ENCODE measurements at regions not wholly inside any gene's neighbourhood (a gene's known extent, or its start where the extent isn't known, plus 50 kb on each side); places are given as distances from the start of the nearest gene placed in this dataset.

- no peak overlapping the region for H3K4me3 ChIP-seq (ENCODE audit: low read depth, low read length)
- peak; percentile 15 for DNase-seq (ENCODE audit: low read depth)
- TF ChIP-seq, protein P1, sequence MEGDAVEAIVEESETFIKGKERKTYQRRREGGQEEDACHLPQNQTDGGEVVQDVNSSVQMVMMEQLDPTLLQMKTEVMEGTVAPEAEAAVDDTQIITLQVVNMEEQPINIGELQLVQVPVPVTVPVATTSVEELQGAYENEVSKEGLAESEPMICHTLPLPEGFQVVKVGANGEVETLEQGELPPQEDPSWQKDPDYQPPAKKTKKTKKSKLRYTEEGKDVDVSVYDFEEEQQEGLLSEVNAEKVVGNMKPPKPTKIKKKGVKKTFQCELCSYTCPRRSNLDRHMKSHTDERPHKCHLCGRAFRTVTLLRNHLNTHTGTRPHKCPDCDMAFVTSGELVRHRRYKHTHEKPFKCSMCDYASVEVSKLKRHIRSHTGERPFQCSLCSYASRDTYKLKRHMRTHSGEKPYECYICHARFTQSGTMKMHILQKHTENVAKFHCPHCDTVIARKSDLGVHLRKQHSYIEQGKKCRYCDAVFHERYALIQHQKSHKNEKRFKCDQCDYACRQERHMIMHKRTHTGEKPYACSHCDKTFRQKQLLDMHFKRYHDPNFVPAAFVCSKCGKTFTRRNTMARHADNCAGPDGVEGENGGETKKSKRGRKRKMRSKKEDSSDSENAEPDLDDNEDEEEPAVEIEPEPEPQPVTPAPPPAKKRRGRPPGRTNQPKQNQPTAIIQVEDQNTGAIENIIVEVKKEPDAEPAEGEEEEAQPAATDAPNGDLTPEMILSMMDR (IDR thresholded peaks at IDR 0.05; ENCODE audit: control insufficient read depth, extremely low read depth, insufficient read depth) = no peak
Observed at GRCh38 chr6:91864911-91865310, 1278.0 kb upstream of the MAP3K7 start.

- DNase-seq (ENCODE audit: low read depth) = no peak
- TF ChIP-seq, protein P1 (IDR thresholded peaks at IDR 0.05; ENCODE audit: control insufficient read depth, extremely low read depth, insufficient read depth) = no peak
- no peak overlapping the region for H3K4me3 ChIP-seq (ENCODE audit: low read depth, low read length)
Observed at GRCh38 chr6:91860541-91861335, 1273.9 kb upstream of the MAP3K7 start.

DNA sequence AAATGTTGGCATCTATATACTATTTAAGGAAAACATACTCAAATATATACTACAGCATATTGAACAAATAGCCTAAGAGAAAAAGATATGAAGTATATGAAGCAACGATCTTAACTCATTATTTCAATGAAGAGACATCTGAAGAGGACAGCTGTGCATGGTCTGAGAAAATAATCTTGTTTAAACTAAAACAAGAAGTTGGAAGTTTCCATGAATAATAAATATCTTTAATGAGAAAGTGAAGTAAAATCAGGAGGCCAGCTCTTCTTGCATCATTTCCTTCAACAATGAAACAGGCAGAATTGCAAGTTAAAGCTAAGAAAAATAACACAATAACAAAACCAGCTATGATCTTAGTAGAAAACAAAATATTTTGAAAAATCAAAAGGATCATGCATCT is 1265.4 kb upstream of the MAP3K7 start:
- no peak for DNase-seq (ENCODE audit: low read depth)
- H3K4me3 ChIP-seq (ENCODE audit: low read depth, low read length) = no peak overlapping the region
- TF ChIP-seq, protein P1 (IDR thresholded peaks at IDR 0.05; ENCODE audit: control insufficient read depth, extremely low read depth, insufficient read depth) = no peak

DNA sequence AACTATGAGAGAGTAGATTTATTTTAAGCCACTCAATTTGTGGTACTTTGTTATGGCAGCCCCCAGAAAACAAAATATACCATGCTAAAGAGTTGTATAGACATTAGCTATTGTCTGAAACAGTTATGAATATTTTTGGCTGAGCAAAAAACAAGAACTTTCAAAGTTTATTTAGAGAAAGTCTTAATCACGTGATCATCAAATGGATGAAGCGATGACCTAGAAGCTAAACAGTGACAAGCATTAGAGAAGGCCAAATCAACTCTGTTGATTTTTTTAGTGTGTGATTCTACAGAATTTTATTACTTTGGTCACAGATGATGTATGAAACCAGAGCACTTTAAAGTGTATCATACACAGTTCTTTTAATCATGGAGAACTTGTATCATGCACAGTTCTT is 1247.9 kb upstream of the MAP3K7 start:
- no peak for DNase-seq (ENCODE audit: low read depth)
- H3K4me3 ChIP-seq (ENCODE audit: low read depth, low read length) = no peak overlapping the region
- TF ChIP-seq, protein P1 (IDR thresholded peaks at IDR 0.05; ENCODE audit: control insufficient read depth, extremely low read depth, insufficient read depth) = no peak

- TF ChIP-seq, protein P1 (IDR thresholded peaks at IDR 0.05; ENCODE audit: control insufficient read depth, extremely low read depth, insufficient read depth) = no peak
- H3K4me3 ChIP-seq (ENCODE audit: low read depth, low read length) = no peak overlapping the region
- DNase-seq (ENCODE audit: low read depth) = no peak
Observed at GRCh38 chr6:91827151-91827550, 1240.3 kb upstream of the MAP3K7 start.

DNA sequence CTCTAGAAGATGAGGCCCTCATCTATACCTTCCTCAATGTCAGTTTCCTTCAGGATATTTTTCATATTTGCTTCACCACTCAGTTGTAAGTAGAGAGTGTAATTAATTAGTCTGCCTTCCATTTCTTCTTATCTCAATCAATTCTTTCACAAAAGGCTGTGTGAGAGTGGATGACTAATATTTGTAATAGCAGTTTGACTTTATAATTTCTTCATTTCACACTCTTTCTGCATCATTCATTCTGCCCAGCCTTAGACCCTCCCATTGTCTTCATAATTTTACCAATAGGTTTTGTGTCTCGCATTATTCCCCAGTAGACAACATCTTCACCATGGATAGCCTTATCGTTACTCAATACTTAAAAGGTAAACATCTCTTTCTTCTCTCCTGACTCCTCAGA is 1239.3 kb upstream of the MAP3K7 start:
- TF ChIP-seq, protein P1 (IDR thresholded peaks at IDR 0.05; ENCODE audit: control insufficient read depth, extremely low read depth, insufficient read depth) = no peak

DNA sequence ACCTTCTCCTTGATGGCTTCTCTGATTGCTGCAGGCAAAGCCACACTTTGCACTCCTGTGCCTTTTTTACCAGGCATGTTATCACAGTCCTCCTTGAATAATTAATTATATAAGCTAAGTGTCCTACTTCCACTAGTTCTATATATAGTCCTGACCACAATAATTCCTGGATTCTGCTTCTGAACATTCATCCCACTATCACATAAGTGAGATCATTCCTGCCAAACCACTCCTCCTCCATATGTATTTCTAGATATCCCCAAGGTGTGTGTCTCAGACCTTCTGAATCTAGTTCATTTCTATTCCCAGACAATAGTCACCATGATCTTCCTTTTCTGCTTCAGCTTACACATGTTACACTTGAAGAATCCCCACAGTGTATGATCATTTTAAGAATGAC is 1237.5 kb upstream of the MAP3K7 start:
- no peak for DNase-seq (ENCODE audit: low read depth)
- TF ChIP-seq, protein P1 (IDR thresholded peaks at IDR 0.05; ENCODE audit: control insufficient read depth, extremely low read depth, insufficient read depth) = no peak
- H3K4me3 ChIP-seq (ENCODE audit: low read depth, low read length) = no peak overlapping the region

More for the DNA sequence above, 1239.3 kb upstream of the MAP3K7 start:
- DNase-seq (ENCODE audit: low read depth) = no peak
- H3K4me3 ChIP-seq (ENCODE audit: low read depth, low read length) = no peak overlapping the region
